DMS 273 (cell line): ENCODE measurements at regions not wholly inside any gene's neighbourhood (a gene's known extent, or its start where the extent isn't known, plus 50 kb on each side); places are given as distances from the start of the nearest gene placed in this dataset.

Experiments used
- DNase-seq: peaks from one replicate; lab custom pipeline; 2025; ENCODE audit not compliant: unreplicated experiment; lab: John Stamatoyannopoulos, UW

DNA sequence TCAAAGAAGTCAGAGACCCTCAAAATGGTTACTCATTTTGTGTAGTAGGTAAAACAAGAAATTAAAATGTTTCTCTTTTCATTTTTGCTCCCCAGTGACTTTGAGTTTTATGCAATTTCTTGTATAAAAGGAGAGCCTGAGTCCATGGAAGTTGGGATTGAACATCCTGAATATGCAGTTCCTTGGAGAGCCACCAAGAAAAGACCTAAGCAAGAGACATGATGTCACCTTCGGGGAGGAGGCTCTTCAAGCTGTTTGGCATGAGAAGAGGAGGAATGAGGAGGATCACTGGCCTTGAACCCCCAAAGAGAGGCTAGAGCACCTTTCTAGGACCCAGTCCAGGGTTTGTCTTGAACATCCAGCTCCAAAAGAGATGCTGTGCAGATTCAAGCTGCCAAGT, 62.3 kb upstream of the CALM2 start:
- DNase-seq, result no peak

DNA sequence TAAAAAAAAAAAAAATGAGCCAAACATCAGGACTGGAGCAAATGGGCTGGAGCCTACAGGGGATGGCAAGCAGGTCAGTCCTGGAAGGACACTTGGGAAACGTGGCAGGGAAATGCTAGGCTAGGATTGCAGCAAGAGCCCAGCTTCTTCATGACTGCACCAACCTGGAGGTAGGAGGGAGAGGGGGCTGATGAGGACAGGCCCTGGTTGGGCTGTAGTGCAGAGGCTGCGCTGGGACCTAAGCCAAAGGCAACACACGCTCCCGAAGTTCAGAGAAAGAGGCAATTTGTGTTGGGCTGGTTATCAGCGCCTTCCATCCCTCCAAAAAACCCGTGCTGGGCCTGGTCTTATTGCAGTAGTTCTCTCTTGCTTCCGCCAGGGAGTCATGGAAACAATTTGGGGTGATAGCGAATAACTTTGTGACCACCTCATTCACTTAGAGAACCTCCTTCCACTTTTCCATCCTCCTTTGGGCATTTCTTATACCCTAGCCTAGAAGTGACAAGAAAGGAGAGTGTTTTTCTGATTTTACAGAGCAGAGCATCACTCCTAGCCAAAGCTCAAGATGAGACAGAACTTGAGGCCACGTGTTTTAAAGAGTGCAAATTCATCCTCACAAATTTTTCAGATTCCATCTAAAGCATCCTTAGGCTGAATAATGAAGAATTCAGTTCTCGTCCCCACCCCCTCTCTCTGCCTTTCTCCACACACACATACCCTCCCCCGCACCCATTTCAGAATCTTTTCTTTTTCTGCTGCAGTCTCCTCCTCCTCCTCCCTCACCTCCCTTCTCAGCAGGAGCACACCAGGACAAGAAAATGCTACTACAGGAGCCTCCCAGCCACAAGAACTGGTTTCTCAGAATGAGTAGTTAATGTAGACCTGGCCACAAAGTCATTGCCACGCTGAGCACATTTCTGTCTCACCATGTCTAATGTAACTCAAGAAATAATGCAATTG, 61.3 kb upstream of the CALM2 start:
- DNase-seq, result peak; percentile 66

DNA sequence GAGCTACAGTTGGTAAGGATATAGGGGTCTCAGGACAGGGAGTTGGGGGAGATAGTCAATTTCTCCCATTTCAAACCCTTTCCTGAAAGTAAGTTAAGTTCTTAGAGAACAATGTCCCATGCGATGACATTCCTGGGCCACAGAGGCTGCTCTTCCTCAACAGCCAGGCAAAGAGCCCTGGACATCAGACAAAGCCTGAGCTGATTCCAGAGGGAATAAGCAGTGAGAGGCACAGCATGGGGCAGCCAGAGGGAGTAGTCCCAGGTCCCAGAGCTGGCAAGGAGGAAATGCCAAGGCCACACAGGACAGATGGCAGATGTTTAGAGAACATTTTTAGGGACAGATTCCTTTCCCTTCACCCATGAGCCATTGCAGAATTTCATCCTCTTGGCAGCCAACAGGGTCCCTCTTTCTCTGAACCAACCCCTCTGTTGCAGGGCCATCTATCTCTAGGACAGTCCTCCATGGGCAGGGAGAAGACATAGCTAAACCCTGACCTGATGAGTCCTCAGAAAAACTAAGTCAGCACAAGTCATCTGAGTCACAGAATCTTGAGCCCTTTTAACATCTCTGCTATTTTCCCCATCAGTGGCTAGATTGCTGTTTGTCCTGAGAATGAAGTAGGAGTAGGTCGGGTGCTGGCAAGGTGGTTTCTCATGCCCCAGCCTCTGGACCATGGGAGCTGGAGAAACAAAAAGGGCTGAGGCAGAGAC, 60.3 kb upstream of the CALM2 start:
- DNase-seq, result no peak

DNA sequence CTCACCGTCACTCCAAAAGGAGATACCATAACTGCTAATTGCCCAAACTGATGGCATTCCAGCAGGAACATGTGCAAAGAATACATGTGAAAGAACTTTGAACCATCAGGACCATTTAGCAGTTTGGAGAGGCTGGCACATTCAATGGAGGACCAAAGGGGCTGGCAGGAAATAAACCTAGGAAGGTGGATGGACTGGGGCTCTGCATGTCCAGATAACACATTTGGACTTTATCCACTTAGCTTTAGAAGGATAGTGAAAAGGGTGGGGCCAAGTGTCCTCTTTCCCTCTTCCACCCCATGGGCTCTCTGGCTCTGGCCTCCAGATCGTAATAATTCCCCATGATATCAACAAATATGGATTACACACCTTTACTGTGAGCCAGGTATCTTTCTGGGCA, 58.8 kb upstream of the CALM2 start:
- no peak for DNase-seq

DNA sequence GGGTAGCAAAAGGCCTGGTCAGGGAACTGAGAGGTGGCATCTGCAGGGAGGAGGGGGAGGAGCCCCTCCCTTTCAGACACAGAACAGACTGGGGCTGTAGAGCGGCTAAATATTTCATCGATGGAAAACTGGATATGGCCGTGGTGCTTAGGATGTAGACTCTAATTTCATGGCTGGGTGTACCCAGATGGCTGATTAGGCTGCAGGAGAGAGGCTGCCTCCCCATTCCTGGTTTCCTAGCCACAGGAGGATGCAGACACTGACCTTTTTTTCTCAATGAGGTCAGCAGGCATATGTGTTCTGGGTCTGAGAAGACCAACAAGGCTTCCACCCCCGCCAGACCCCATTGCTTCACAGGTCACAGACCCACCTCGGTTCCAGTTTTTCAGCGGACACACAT, 58.1 kb upstream of the CALM2 start:
- peak; percentile 33 for DNase-seq

DNA sequence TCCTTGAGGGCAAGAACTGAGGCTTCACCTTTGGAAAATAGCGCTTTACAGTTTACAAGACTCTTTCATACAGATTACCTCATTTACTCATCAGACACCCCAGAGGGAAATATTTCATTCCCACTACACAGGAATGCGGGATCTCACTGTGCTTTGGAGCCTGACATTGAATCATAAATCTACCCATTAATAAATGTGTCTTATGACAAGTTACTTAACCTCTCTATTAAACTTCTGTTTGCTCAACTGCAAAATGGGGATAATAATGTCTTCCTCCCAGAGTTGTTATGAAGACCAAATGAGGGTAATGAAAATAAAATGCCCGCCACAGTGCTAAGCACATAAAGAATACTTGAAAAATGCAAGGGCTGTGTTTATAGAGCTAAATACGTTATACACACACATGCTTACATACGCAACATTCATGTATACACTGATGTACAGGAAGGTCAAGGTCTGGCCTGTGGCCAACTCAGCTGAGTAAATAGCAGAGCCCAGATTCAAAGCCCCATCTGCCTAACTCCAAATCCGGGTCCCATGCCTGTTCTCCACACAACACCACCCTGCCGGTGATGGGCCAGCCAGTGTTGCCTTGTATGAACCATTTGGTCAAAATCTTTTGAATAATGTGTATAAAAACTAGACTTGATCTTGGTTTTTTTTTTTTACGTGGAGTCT, 56.6 kb upstream of the CALM2 start:
- DNase-seq, result peak; percentile 56

DNA sequence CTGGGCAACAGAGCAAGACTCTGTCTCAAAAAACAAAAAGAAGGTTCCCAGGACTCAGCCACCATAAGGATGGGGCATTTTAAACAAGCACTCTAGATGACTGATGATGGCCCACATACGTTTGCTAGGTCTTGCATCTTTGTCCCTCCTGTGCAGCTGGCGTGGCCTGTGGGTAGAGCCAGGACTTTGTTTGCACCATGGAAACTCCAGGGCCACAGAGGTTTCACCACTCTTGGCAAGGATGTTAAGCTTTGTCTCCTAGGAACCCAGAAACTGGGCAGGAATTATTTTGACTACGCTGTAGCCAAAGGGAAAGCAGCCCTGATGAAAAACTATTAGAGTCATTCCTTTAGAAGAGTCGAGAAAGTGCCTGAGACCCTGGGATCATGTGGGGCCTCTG, 54.1 kb upstream of the CALM2 start:
- DNase-seq, result peak; percentile 55

DNA sequence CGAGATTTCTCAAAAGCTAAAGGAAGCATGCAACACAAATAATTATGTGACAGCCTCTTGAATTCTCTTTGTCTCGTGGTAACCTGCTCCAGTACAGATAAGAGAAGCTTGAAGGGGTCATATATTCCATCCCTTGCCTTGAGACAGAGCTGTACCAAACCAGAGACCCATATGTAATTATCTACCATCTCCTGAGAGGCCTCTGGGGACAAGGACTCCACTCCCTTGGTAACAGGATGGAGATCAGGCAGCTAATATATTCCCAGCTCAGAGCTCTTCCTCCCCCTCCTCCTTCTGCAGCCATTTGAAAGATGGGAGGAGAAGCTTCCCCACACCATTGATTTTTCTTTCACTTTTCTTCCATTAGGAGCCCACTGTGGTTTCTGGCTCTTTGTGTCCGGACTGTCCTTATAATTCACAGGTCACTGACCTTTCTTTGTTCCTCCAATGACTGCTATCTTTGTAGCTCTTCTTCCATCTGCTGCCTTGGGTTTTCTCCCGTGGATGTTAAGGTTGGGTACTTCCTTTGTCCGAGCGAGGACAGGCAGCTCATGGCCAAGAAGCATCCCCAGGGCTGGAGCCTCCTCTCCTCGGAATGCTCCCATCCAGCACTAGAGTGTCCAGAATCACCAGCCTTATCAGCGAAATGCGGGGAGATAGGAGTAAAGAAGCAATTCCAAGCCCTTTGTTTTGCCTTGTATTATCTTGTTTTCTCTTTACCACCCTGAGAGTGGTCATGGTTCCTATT, 51.4 kb upstream of the CALM2 start:
- peak; percentile 57 for DNase-seq

DNA sequence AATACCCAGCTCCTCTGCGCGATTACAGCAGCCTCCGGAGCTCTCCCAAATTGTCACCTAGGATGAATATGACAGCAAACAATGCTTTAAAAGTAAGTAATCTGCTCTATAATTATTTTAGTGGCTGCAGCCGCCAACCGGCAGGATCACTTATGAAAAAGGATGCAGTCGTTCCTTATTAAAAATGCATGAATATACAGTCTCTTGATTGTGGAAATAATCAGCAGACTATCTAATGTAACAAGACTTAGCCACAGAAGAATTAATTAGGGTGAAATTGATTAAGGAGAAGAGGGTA, 50.6 kb upstream of the CALM2 start:
- DNase-seq, result no peak

DNA sequence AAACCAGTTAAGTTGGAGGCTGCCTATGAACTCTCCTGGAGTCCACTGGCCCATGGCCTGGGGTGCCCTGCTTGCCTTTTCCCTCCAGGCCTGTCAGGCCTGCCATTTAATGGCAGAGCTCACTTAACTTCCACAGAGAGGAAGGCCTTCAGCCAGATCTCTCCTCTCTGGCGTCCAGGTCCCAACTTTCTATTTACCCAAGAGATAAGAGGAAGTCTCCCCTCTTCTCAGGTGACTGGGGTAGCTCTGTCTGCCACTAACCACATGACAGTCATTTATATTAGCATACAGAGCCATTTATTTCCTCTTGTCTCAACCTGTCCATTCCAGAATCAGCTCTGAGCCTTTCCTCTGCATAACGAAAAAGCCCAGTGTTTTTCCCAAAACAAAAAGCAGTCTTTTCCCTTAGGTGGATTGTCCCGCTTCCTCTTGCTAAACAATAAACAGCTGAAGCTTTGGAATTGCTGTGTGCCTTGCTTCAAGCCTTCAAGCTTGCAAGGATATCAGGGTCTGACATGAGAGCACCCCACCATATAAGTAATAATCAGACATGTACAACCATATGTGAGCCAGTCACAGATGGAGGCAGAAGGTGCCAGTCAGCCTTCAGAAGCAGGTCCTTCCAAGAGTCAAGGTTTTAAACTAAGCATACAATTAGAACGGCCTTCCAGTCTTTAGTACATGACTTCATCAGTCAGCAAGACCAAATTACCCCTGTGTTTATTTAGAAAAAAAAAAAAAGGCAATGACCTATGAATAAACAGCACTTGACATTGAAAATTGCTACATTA, 50.0 kb upstream of the CALM2 start:
- peak; percentile 77 for DNase-seq
